ENCODE measurements at regions not wholly inside any gene's neighbourhood (a gene's known extent, or its start where the extent isn't known, plus 50 kb on each side); places are given as distances from the start of the nearest gene placed in this dataset.
A peak's percentile ranks its signal among the peaks of the same experiment; 100 is the strongest.
"Not testable (repeated sequence)": the region's sequence is repeated elsewhere in the genome, so short reads cannot be mapped to it uniquely, and the experiment has no call there.

DNA sequence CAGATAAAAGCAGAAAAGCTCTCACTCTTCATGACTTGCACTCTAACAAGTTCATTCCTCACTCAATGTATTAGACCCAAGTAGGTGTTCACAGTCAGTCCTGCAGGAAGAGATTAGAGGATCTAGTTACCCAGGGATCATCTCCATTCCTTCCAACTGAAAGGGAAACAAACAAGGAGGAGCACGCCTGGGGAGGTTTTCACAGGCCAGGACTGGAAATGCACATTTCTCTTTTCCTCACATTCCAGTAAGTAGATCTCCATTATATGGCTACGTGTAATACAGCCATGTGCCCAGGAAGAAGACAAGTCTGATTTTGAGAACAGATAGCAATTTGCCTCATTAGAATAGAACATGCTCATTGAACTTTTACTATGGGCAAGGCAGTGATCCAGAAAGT is 1132.2 kb upstream of the FAM98A start:
- no peak for DNase-seq
- in situ Hi-C loops (cut with HindIII; ENCODE audit: low pct_ligation_motif_present, low pct_unique_long_range_greater_than_20kb, low sequenced_read_pairs) = no loop called here

- in situ Hi-C loops (cut with HindIII; ENCODE audit: low pct_ligation_motif_present, low pct_unique_long_range_greater_than_20kb, low sequenced_read_pairs) = no loop called here
- DNase-seq = no peak
These were observed 1130.7 kb upstream of the FAM98A start for GRCh38 chr2:34729845-34730244.

GRCh38 chr2:34724107-34724506 is 1125.0 kb upstream of the FAM98A start:
- no peak for DNase-seq
- in situ Hi-C loops (cut with HindIII; ENCODE audit: low pct_ligation_motif_present, low pct_unique_long_range_greater_than_20kb, low sequenced_read_pairs) = no loop called here

DNA sequence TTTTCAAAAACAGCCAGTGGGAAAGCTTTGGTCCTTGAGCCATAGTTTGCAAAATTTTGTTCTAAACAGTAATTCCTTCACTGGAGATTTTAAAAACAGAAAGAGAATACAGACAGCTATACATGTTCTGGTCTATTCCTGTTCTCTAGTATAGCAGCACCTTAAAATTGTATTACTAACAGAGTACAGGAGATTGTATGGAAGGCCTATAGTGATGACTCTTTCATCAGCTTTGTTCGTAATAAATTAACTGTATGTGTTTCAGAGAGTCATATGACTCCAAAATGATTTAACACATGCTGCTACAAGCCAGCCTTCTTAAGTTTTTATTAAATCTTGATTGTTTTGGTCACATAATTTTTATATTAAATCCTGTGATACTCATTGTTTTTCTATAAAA is 1124.6 kb upstream of the FAM98A start:
- in situ Hi-C loops (cut with HindIII; ENCODE audit: low pct_ligation_motif_present, low pct_unique_long_range_greater_than_20kb, low sequenced_read_pairs) = no loop called here
- no peak for DNase-seq

DNA sequence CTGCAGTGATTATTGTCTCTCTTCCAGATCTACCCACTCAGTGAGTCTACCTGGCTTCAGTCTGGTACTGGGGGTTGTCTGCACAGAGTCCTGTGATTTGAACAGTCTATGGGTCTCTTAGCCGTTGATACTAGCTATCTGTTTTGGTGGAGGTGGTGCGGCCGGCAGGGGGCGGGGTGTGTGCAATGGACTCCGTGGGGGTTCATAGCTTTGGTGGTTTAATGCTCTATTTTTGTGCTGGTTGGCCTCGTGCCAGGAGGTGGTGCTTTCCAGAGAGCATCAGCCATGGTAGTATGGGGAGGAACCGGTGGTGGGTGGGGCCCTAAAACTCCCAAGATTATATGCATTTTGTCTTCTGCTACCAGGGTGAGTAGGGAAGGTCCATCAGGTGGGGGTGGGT is 1120.1 kb upstream of the FAM98A start:
- no peak for DNase-seq
- in situ Hi-C loops (cut with HindIII; ENCODE audit: low pct_ligation_motif_present, low pct_unique_long_range_greater_than_20kb, low sequenced_read_pairs) = no loop called here

DNA sequence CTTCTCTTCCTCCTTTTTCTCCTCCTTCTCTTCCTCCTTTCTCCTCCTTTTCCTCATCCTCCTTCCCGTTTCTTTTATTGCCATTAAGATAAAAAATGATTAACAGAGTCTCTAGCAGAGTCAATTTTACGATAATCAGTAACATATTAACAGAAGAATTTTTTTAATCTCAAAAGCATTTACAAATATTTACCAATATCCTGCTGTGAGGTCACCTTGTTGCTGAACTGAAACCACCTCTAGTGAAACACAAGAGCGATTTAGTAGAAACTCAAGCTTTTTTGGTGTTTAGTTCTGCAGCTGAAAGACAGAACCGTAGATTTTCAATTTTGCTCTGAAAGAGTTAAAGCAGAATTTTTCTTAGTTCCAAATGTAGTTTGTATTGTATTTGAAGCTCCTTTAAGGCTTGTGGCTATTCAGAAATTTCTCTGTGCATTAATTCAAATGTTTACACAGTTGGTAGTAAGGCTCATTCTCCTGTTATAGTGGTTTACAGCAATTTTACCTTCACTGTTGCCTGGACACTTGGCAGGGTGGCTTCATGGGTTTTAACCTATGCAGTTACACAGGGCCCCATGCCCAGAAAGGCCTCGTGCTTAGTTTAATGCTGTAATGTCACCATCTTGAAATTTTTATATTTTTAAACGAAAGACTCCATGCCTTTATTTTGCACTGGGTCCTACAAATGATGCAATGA is 1106.6 kb upstream of the FAM98A start:
- in situ Hi-C loops (cut with HindIII; ENCODE audit: low pct_ligation_motif_present, low pct_unique_long_range_greater_than_20kb, low sequenced_read_pairs) = no loop called here
- peak; percentile 78 for DNase-seq

DNA sequence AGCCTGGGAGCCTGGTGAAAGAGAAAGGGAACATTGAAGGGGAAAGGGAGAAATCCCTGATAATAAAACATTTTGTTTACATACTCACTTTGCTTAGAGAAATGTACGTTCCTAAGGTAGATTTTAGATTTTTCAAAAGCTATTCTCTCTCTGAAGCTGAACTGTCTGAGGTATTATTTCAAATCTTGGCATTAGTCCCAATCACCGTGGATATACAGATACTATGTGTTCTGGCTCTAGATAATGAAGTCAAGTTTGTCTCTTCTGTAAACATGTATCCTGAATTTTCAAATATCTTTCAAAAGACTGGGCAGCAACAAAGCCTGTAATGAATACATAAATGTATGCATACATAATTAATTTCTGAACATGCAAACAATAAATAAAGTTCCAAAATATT is 1104.2 kb upstream of the FAM98A start:
- no peak for DNase-seq
- in situ Hi-C loops (cut with HindIII; ENCODE audit: low pct_ligation_motif_present, low pct_unique_long_range_greater_than_20kb, low sequenced_read_pairs) = no loop called here

DNA sequence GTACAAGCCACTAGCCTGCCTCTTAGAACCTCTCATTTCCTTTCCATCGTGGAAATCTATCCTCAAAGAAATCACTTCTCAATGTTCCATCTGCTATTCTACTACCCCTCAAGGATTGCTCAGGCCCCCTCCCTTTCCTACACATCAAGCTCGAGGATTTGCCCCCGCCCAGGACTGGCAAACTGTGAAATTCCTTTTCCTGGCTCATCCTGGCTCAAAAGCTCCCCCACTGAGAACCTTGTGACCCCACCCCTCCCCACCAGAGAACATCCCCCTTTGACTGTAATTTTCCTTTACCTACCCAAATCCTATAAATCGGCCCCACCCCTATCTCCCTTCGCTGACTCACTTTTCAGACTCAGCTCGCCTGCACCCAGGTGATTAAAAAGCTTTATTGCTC is 1103.3 kb upstream of the FAM98A start:
- DNase-seq; in situ Hi-C loops (cut with HindIII; ENCODE audit: low pct_ligation_motif_present, low pct_unique_long_range_greater_than_20kb, low sequenced_read_pairs): not testable (repeated sequence)

GRCh38 chr2:34677591-34677990 is 1078.5 kb upstream of the FAM98A start:
- in situ Hi-C loops (cut with HindIII; ENCODE audit: low pct_ligation_motif_present, low pct_unique_long_range_greater_than_20kb, low sequenced_read_pairs) = not testable (repeated sequence)

GRCh38 chr2:34677119-34677531 is 1078.0 kb upstream of the FAM98A start:
- DNase-seq = peak; percentile 54
- in situ Hi-C loops (cut with HindIII; ENCODE audit: low pct_ligation_motif_present, low pct_unique_long_range_greater_than_20kb, low sequenced_read_pairs) = not testable (repeated sequence)

More at GRCh38 chr2:34677591-34677990, 1078.5 kb upstream of the FAM98A start:
- peak; percentile 60 for DNase-seq

DNA sequence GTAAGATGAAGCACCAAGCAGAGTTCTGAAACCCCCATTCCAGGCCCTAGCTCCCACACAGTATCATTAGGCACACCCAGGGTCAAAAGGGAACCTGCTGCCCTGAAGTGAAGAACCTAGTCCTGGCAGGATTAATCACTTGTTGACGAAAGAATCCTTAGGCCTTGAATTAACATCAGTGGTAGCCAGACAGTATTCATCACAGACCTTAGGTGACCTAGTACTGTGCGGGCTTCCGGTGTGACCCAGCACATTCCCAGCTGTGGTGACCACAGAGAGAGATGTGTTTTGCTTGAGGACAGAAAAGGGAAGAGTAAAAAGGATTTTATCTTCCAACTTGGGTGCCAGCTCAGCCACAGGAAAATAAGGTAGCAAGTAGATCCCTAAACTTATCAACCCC is 1071.4 kb upstream of the FAM98A start:
- in situ Hi-C loops (cut with HindIII; ENCODE audit: low pct_ligation_motif_present, low pct_unique_long_range_greater_than_20kb, low sequenced_read_pairs) = no loop called here
- DNase-seq = no peak

- DNase-seq = no peak
- in situ Hi-C loops (cut with HindIII; ENCODE audit: low pct_ligation_motif_present, low pct_unique_long_range_greater_than_20kb, low sequenced_read_pairs) = no loop called here
These were observed 1067.7 kb upstream of the FAM98A start for GRCh38 chr2:34666821-34667220.

DNA sequence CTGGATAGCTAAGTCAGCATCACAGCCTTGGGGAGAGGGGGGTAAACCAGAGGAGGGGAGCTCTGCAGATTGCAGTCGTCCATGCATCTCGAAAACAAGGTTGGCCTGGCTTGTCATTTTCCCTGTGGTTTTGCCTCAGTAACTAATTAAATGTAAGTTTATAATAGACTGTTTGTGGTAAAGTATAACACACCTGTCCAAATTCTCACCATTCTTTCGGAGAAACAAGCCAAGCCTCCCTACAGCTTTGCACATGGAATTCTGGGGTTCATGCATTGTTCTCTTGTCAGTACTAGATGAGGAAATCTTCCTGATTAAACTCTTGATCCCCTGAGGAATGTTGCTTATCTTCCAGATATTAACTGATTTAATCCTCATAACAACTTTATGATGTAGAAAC is 1065.2 kb upstream of the FAM98A start:
- in situ Hi-C loops (cut with HindIII; ENCODE audit: low pct_ligation_motif_present, low pct_unique_long_range_greater_than_20kb, low sequenced_read_pairs) = no loop called here
- DNase-seq = no peak

GRCh38 chr2:34663314-34663713 is 1064.2 kb upstream of the FAM98A start:
- no peak for DNase-seq

DNA sequence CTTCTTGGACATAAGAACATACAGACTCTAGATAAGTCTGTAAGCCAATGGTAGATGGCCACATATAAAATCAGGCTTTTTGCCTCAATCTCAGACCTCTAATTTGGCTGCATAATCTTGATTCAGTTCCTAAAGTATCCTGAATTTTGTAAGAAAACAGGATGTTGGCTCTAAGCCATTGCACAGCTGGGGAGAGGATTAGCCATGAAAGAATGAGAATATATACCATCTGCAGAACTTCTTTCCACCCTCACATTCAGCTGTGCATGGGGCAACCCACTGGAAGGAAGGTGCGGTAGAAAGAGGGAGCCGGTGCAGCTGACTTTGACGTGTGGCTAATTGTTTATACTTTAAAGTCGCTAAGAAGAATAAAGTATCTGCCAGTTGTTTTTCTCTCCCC is 1061.6 kb upstream of the FAM98A start:
- in situ Hi-C loops (cut with HindIII; ENCODE audit: low pct_ligation_motif_present, low pct_unique_long_range_greater_than_20kb, low sequenced_read_pairs) = no loop called here
- no peak for DNase-seq

More at GRCh38 chr2:34663314-34663713, 1064.2 kb upstream of the FAM98A start:
- in situ Hi-C loops (cut with HindIII; ENCODE audit: low pct_ligation_motif_present, low pct_unique_long_range_greater_than_20kb, low sequenced_read_pairs) = no loop called here

DNA sequence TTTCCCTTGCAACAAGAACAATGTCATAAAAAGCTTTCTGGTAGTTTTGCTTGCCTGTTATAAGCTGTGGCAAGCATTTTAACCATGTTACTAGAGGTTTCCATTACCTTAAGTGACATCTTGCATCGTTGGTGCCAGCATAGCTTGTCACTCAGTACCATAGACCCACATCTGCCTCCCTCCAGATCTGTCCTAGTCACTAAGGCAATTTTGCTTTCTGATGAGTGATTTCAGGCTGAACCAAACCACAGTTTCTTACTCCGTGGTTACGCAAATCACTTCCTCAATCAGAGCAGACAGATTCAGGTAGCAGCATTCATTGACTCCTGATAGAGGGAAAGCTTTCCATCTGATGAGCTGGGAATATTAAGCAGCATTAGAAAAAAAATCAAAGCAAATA is 1057.5 kb upstream of the FAM98A start:
- in situ Hi-C loops (cut with HindIII; ENCODE audit: low pct_ligation_motif_present, low pct_unique_long_range_greater_than_20kb, low sequenced_read_pairs) = no loop called here
- no peak for DNase-seq

DNA sequence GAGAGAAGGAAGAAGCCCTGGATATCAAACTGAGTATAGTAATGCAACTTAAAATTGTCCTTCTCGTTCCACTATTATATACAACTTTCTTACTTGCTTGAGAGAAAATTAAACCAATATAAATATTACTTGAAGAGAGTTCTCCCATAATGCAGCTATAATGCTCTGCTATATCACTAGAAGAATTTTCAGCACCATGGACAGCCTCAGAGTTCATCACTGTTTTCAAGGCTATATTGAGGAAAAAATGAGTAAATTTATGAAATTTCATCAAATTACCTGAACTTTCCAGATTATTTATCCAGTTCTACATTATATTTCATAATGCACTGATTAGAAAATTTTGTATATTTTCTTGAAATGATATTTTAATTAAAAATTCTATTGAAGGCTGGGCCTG is 1053.5 kb upstream of the FAM98A start:
- peak; percentile 47 for DNase-seq
- in situ Hi-C loops (cut with HindIII; ENCODE audit: low pct_ligation_motif_present, low pct_unique_long_range_greater_than_20kb, low sequenced_read_pairs) = no loop called here

DNA sequence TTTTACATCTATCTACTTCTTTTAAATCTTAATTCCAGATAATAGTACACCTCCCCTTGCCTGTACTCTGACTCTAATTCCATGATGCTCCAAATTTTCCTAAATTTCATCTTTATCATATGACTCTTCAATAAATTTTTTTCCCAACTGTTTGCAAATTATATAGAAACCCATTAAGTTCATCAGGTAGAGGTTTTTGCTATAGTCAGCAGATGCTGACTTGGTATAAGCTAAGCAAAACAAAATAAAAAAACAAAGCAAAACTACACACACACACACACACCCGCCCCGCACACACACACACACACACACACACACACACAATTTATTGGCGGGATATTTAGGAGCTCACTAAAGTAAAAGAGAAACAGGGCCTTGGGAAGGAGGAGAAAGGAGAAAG is 1047.8 kb upstream of the FAM98A start:
- DNase-seq = no peak
- in situ Hi-C loops (cut with HindIII; ENCODE audit: low pct_ligation_motif_present, low pct_unique_long_range_greater_than_20kb, low sequenced_read_pairs) = no loop called here

DNA sequence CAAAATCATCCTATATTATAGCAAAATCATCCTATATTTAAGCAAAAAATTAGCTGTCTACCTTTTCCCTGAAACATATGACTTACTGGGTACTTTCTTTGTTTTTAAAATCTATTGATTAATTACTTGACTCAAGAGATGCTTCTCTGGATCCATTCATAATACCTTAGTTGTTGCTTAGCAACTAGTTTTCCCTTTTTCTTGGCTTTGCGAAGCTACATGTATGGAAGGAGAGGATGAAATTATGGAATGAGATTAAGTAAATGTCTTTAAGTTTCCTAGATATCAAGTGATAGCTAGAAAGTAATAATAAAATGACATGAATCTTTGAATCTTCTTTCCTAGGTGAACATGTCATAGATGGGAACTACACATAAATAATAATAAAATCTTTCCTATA is 1033.2 kb upstream of the FAM98A start:
- no peak for DNase-seq
- in situ Hi-C loops (cut with HindIII; ENCODE audit: low pct_ligation_motif_present, low pct_unique_long_range_greater_than_20kb, low sequenced_read_pairs) = no loop called here

GRCh38 chr2:34627003-34627402 is 1027.9 kb upstream of the FAM98A start:
- DNase-seq = peak; percentile 96
- in situ Hi-C loops (cut with HindIII; ENCODE audit: low pct_ligation_motif_present, low pct_unique_long_range_greater_than_20kb, low sequenced_read_pairs) = no loop called here

DNA sequence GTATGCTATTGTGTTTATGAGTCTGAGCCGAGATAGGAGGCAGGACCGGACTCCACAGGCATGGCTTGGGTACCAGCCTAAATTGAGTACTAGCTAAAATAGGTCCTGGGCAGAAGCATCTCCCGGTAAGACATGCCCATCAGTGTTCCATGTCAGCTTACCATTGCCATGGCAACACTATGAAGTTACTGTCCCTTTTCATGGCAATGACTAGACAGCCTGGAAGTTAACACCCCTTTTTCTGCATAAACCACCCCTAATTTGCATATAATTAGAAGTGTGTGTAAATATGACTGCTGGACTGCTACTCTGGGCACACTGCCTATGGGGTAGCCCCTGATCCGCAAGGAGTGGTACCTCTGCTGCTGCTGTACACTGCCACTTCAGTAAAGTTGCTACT is 1005.1 kb upstream of the FAM98A start:
- DNase-seq = no peak
- in situ Hi-C loops (cut with HindIII; ENCODE audit: low pct_ligation_motif_present, low pct_unique_long_range_greater_than_20kb, low sequenced_read_pairs) = no loop called here
